ENCODE measurements at regions not wholly inside any gene's neighbourhood (a gene's known extent, or its start where the extent isn't known, plus 50 kb on each side); places are given as distances from the start of the nearest gene placed in this dataset.

GRCh38 chr14:82046512-82047226 lies 513.0 kb upstream of the SEL1L start:
- no CpG with 5 or more reads among the region's 1 CpG for WGBS (ENCODE audit: insufficient coverage)
- Histone ChIP-seq H3K27ac (ENCODE audit: low read length) (no peak overlapping the region), H3K27me3 (replicated peaks in 1 of 2; ENCODE audit: control insufficient read depth in 2 of 2, extremely low read depth in 1 of 2, insufficient read depth in 2 of 2, low read length in 1 of 2) (no peaks in the 10 kb centered on the region), H3K4me1 (ENCODE audit: control insufficient read depth in 1 of 2, extremely low read depth in 1 of 2, insufficient read depth in 2 of 2, low read length in 2 of 2) (no peaks in the 10 kb centered on the region), H3K4me3 (ENCODE audit: control insufficient read depth in 1 of 2, extremely low read depth in 1 of 2, low read length in 1 of 2) (no peak overlapping the region), H3K9me3 (no peaks in the 10 kb centered on the region), H3K36me3 (ENCODE audit: control insufficient read depth in 2 of 2, extremely low read depth in 1 of 2, insufficient read depth in 1 of 2, low read length in 1 of 2) (no peaks in the 10 kb centered on the region)
- H3K4me1 Mint-ChIP-seq, result no peaks in the 10 kb centered on the region
- no peaks in the 10 kb centered on the region for H3K36me3 Mint-ChIP-seq
- H3K27ac Mint-ChIP-seq, result no peak overlapping the region
- H3K4me3 Mint-ChIP-seq, result no peak overlapping the region
- DNase-seq (no peak), ATAC-seq (replicated peaks in 1 of 4) (no peak)
- CTCF ChIA-PET, result no interaction called here
- peaks cover 9 to 16% (median 9%) of the 10 kb centered on the region in 3 donors for H3K9me3 Mint-ChIP-seq
- POLR2A ChIA-PET, result no interaction called here
- H3K27me3 Mint-ChIP-seq, result no peaks in the 10 kb centered on the region

- WGBS (ENCODE audit: insufficient coverage), result no CpG with 5 or more reads among the region's 1 CpG
- no peaks in the 10 kb centered on the region for H3K4me1 Mint-ChIP-seq
- ChIA-PET POLR2A (interaction anchor here in 1 of 2 donors (0.6 kb wide), 1 partner anchor 183 kb away, joined by 3 read pairs; no protein-coding TSS in a partner anchor), CTCF (no interaction called here)
- no peaks in the 10 kb centered on the region for H3K9me3 ChIP-seq
- H3K4me3 ChIP-seq (ENCODE audit: control insufficient read depth in 1 of 2, extremely low read depth in 1 of 2, low read length in 1 of 2), result no peak overlapping the region
- H3K4me1 ChIP-seq (ENCODE audit: control insufficient read depth in 1 of 2, extremely low read depth in 1 of 2, insufficient read depth in 2 of 2, low read length in 2 of 2), result no peaks in the 10 kb centered on the region
- no peaks in the 10 kb centered on the region for H3K36me3 ChIP-seq (ENCODE audit: control insufficient read depth in 2 of 2, extremely low read depth in 1 of 2, insufficient read depth in 1 of 2, low read length in 1 of 2)
- H3K36me3 Mint-ChIP-seq, result no peaks in the 10 kb centered on the region
- no peaks in the 10 kb centered on the region for H3K27me3 Mint-ChIP-seq
- H3K27ac ChIP-seq (ENCODE audit: low read length), result no peak overlapping the region
- H3K27me3 ChIP-seq (replicated peaks in 1 of 2; ENCODE audit: control insufficient read depth in 2 of 2, extremely low read depth in 1 of 2, insufficient read depth in 2 of 2, low read length in 1 of 2), result no peaks in the 10 kb centered on the region
- H3K4me3 Mint-ChIP-seq, result no peak overlapping the region
- no peak for DNase-seq
- peaks cover 9 to 17% (median 9%) of the 10 kb centered on the region in 3 donors for H3K9me3 Mint-ChIP-seq
- ATAC-seq (replicated peaks in 1 of 4), result no peak
- H3K27ac Mint-ChIP-seq, result no peak overlapping the region
Observed at GRCh38 chr14:82047777-82048470, 514.3 kb upstream of the SEL1L start.

- CTCF ChIA-PET, result no interaction called here
Observed at GRCh38 chr14:82052778-82053177, 519.1 kb upstream of the SEL1L start.

GRCh38 chr14:82055515-82056115 lies 522.0 kb upstream of the SEL1L start:
- H3K4me1 ChIP-seq (ENCODE audit: control insufficient read depth in 1 of 2, extremely low read depth in 1 of 2, insufficient read depth in 2 of 2, low read length in 2 of 2), result no peaks in the 10 kb centered on the region
- H3K36me3 ChIP-seq (ENCODE audit: control insufficient read depth in 2 of 2, extremely low read depth in 1 of 2, insufficient read depth in 1 of 2, low read length in 1 of 2), result no peaks in the 10 kb centered on the region
- no peak for DNase-seq
- no CpG with 5 or more reads among the region's 1 CpG for WGBS (ENCODE audit: insufficient coverage)
- Mint-ChIP-seq H3K4me3 (no peak overlapping the region), H3K9me3 (peaks cover 0 to 9% (median 3%) of the 10 kb centered on the region in 3 donors), H3K27ac (no peak overlapping the region), H3K4me1 (no peaks in the 10 kb centered on the region), H3K36me3 (no peaks in the 10 kb centered on the region), H3K27me3 (no peaks in the 10 kb centered on the region)
- H3K27ac ChIP-seq (ENCODE audit: low read length), result no peak overlapping the region
- no peaks in the 10 kb centered on the region for H3K27me3 ChIP-seq (replicated peaks in 1 of 2; ENCODE audit: control insufficient read depth in 2 of 2, extremely low read depth in 1 of 2, insufficient read depth in 2 of 2, low read length in 1 of 2)
- H3K9me3 ChIP-seq, result no peaks in the 10 kb centered on the region
- ChIA-PET CTCF (no interaction called here), POLR2A (no interaction called here)
- H3K4me3 ChIP-seq (ENCODE audit: control insufficient read depth in 1 of 2, extremely low read depth in 1 of 2, low read length in 1 of 2), result no peak overlapping the region
- ATAC-seq (replicated peaks in 1 of 4), result no peak

More at GRCh38 chr14:82052778-82053177, 519.1 kb upstream of the SEL1L start:
- Histone ChIP-seq H3K27ac (ENCODE audit: low read length) (no peak overlapping the region), H3K36me3 (ENCODE audit: control insufficient read depth in 2 of 2, extremely low read depth in 1 of 2, insufficient read depth in 1 of 2, low read length in 1 of 2) (no peaks in the 10 kb centered on the region), H3K4me1 (ENCODE audit: control insufficient read depth in 1 of 2, extremely low read depth in 1 of 2, insufficient read depth in 2 of 2, low read length in 2 of 2) (no peaks in the 10 kb centered on the region), H3K4me3 (ENCODE audit: control insufficient read depth in 1 of 2, extremely low read depth in 1 of 2, low read length in 1 of 2) (no peak overlapping the region), H3K9me3 (no peaks in the 10 kb centered on the region), H3K27me3 (replicated peaks in 1 of 2; ENCODE audit: control insufficient read depth in 2 of 2, extremely low read depth in 1 of 2, insufficient read depth in 2 of 2, low read length in 1 of 2) (no peaks in the 10 kb centered on the region)
- DNase-seq (no peak), ATAC-seq (replicated peaks in 1 of 4) (no peak)
- Mint-ChIP-seq H3K36me3 (no peaks in the 10 kb centered on the region), H3K27me3 (no peaks in the 10 kb centered on the region), H3K4me1 (no peaks in the 10 kb centered on the region), H3K27ac (no peak overlapping the region), H3K9me3 (peaks cover 6 to 7% (median 6%) of the 10 kb centered on the region in 3 donors), H3K4me3 (no peak overlapping the region)
- POLR2A ChIA-PET, result no interaction called here

- Mint-ChIP-seq H3K27ac (no peak overlapping the region), H3K4me1 (no peaks in the 10 kb centered on the region), H3K36me3 (no peaks in the 10 kb centered on the region), H3K9me3 (peaks cover 6 to 24% (median 24%) of the 10 kb centered on the region in 3 donors), H3K27me3 (no peaks in the 10 kb centered on the region), H3K4me3 (no peak overlapping the region)
- WGBS (ENCODE audit: insufficient coverage), result no CpG with 5 or more reads among the region's 3 CpGs
- DNase-seq (no peak), ATAC-seq (replicated peaks in 1 of 4) (no peak)
- Histone ChIP-seq H3K9me3 (no peaks in the 10 kb centered on the region), H3K36me3 (ENCODE audit: control insufficient read depth in 2 of 2, extremely low read depth in 1 of 2, insufficient read depth in 1 of 2, low read length in 1 of 2) (no peaks in the 10 kb centered on the region), H3K4me3 (ENCODE audit: control insufficient read depth in 1 of 2, extremely low read depth in 1 of 2, low read length in 1 of 2) (no peak overlapping the region), H3K27me3 (replicated peaks in 1 of 2; ENCODE audit: control insufficient read depth in 2 of 2, extremely low read depth in 1 of 2, insufficient read depth in 2 of 2, low read length in 1 of 2) (no peaks in the 10 kb centered on the region), H3K4me1 (ENCODE audit: control insufficient read depth in 1 of 2, extremely low read depth in 1 of 2, insufficient read depth in 2 of 2, low read length in 2 of 2) (no peaks in the 10 kb centered on the region), H3K27ac (ENCODE audit: low read length) (no peak overlapping the region)
- POLR2A ChIA-PET, result no interaction called here
- CTCF ChIA-PET, result no interaction called here
Observed at GRCh38 chr14:82060219-82060618, 526.6 kb upstream of the SEL1L start.

- no peaks in the 10 kb centered on the region for H3K27me3 Mint-ChIP-seq
- CTCF ChIA-PET, result no interaction called here
- no peaks in the 10 kb centered on the region for H3K36me3 ChIP-seq (ENCODE audit: control insufficient read depth in 2 of 2, extremely low read depth in 1 of 2, insufficient read depth in 1 of 2, low read length in 1 of 2)
- no peaks in the 10 kb centered on the region for H3K4me1 ChIP-seq (ENCODE audit: control insufficient read depth in 1 of 2, extremely low read depth in 1 of 2, insufficient read depth in 2 of 2, low read length in 2 of 2)
- H3K9me3 ChIP-seq, result no peaks in the 10 kb centered on the region
- H3K9me3 Mint-ChIP-seq, result peaks cover 8 to 30% (median 27%) of the 10 kb centered on the region in 3 donors
- H3K4me3 ChIP-seq (ENCODE audit: control insufficient read depth in 1 of 2, extremely low read depth in 1 of 2, low read length in 1 of 2), result no peak overlapping the region
- 72% methylated on average over 5 of the region's 11 CpGs for WGBS (ENCODE audit: insufficient coverage)
- H3K27ac Mint-ChIP-seq, result no peak overlapping the region
- H3K27ac ChIP-seq (ENCODE audit: low read length), result no peak overlapping the region
- no peaks in the 10 kb centered on the region for H3K4me1 Mint-ChIP-seq
- H3K4me3 Mint-ChIP-seq, result no peak overlapping the region
- no peaks in the 10 kb centered on the region for H3K36me3 Mint-ChIP-seq
- POLR2A ChIA-PET, result no interaction called here
- ATAC-seq (replicated peaks in 1 of 4) (no peak), DNase-seq (no peak)
- H3K27me3 ChIP-seq (replicated peaks in 1 of 2; ENCODE audit: control insufficient read depth in 2 of 2, extremely low read depth in 1 of 2, insufficient read depth in 2 of 2, low read length in 1 of 2), result no peaks in the 10 kb centered on the region
Observed at GRCh38 chr14:82067221-82067875, 533.7 kb upstream of the SEL1L start.
